Hepatocyte (in vitro differentiated cells): ENCODE measurements at regions not wholly inside any gene's neighbourhood (a gene's known extent, or its start where the extent isn't known, plus 50 kb on each side); places are given as distances from the start of the nearest gene placed in this dataset.

ENCODE experiments used
- DNase-seq: peaks from one replicate; pipeline ENCODE4 v3.0.0-alpha.2; 2016; ENCODE audit warnings: low spot score
- H2AFZ ChIP-seq: fragments of 200-600 bp; sonication (generic); 2 replicates; pipeline ENCODE4 v1.6.0; 2016; ENCODE audit warnings: antibody characterized with exemption, mild to moderate bottlenecking
- H3K27ac ChIP-seq: fragments of 200-600 bp; sonication (generic); 2 replicates; pipeline ENCODE4 v1.5.1; 2016; ENCODE audit warnings: mild to moderate bottlenecking
- H3K27me3 ChIP-seq: fragments of 200-600 bp; sonication (generic); 2 replicates; pipeline ENCODE4 v1.6.1; 2016
- H3K36me3 ChIP-seq: fragments of 200-600 bp; sonication (generic); replicated peaks from 2 replicates; pipeline ENCODE4 v1.5.1; 2016; ENCODE audit warnings: low read depth; ENCODE audit not compliant: insufficient read depth
- H3K4me1 ChIP-seq: fragments of 200-600 bp; sonication (generic); 2 replicates; pipeline ENCODE4 v1.5.1; 2016; ENCODE audit warnings: mild to moderate bottlenecking, moderate library complexity; ENCODE audit not compliant: insufficient read depth
- H3K4me2 ChIP-seq: fragments of 200-600 bp; sonication (generic); 2 replicates; pipeline ENCODE4 v1.6.0; 2016
- H3K4me3 ChIP-seq: fragments of 200-600 bp; sonication (generic); 2 replicates; pipeline ENCODE4 v1.5.1; 2016; ENCODE audit warnings: mild to moderate bottlenecking
- H3K79me2 ChIP-seq: fragments of 200-600 bp; sonication (generic); 2 replicates; pipeline ENCODE4 v1.6.0; 2017; ENCODE audit warnings: mild to moderate bottlenecking
- H3K9me2 ChIP-seq: fragments of 200-600 bp; sonication (generic); replicated peaks from 2 replicates; pipeline ENCODE4 v1.6.0; 2017; ENCODE audit warnings: mild to moderate bottlenecking; ENCODE audit not compliant: insufficient read depth
- H3K9me3 ChIP-seq: fragments of 200-600 bp; sonication (generic); 2 replicates; pipeline ENCODE4 v1.5.1; 2016; ENCODE audit warnings: low read depth, mild to moderate bottlenecking
- H4K20me1 ChIP-seq: fragments of 200-600 bp; sonication (generic); 2 replicates; pipeline ENCODE4 v1.6.0; 2016; ENCODE audit warnings: mild to moderate bottlenecking; ENCODE audit not compliant: insufficient read depth, poor library complexity, severe bottlenecking
- EZH2 ChIP-seq: fragments of 200-600 bp; sonication (generic); IDR thresholded peaks from 2 replicates; pipeline ENCODE4 v1.6.1; 2016; ENCODE audit warnings: antibody characterized with exemption, mild to moderate bottlenecking, borderline replicate concordance
- EZH2phosphoT487 ChIP-seq: fragments of 200-600 bp; sonication (generic); IDR thresholded peaks from one replicate; pipeline ENCODE4 v1.6.1; 2018; ENCODE audit warnings: antibody characterized with exemption, mild to moderate bottlenecking, low read depth, moderate library complexity; ENCODE audit not compliant: unreplicated experiment, severe bottlenecking
- WGBS: methylation state at CpG from one replicate; pipeline ENCODE4 v1.1.6; 2016; ENCODE audit warnings: low lambda C conversion rate; ENCODE audit errors: missing lambda C conversion rate; 5-methylcytosine and 5-hydroxymethylcytosine counted together
- TF ChIP-seq, protein P1 (sequence below): fragments of 200-600 bp; sonication (generic); IDR thresholded peaks from 2 replicates; pipeline ENCODE4 v1.5.1; 2016; ENCODE audit warnings: antibody characterized with exemption, mild to moderate bottlenecking; ENCODE audit not compliant: poor library complexity

DNA sequence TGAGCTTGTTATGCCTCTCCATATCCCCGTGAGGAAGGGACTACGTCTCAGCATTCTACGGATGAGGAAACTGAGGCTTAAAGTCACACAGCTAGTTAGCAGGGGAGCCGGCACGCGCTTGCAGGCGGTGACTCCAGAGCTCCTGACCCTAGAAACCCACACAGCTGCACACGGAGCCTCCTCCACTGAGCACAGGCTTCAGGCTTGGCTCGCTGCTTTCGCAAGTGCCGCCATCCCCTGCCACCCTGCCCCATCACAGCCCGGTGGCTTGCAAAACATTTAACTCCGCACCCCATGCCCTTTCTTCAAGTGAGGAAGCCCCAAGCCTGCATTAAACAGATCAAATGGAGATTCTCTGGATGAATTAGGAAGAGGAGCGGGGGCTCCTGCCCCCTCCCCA is 138.3 kb downstream of the HSD17B3 start:
- no peak overlapping the region for H3K27ac ChIP-seq
- no peaks in the 10 kb centered on the region for H3K9me2 ChIP-seq
- 96% methylated on average over 13 of the region's 14 CpGs for WGBS
- H3K4me3 ChIP-seq = no peak overlapping the region
- no peak overlapping the region for H2AFZ ChIP-seq
- no peaks in the 10 kb centered on the region for H4K20me1 ChIP-seq
- no peak overlapping the region for H3K4me2 ChIP-seq
- H3K9me3 ChIP-seq = no peaks in the 10 kb centered on the region
- no peaks in the 10 kb centered on the region for H3K79me2 ChIP-seq
- no peaks in the 10 kb centered on the region for H3K4me1 ChIP-seq
- DNase-seq = no peak
- no peaks in the 10 kb centered on the region for H3K27me3 ChIP-seq
- TF ChIP-seq, protein P1, sequence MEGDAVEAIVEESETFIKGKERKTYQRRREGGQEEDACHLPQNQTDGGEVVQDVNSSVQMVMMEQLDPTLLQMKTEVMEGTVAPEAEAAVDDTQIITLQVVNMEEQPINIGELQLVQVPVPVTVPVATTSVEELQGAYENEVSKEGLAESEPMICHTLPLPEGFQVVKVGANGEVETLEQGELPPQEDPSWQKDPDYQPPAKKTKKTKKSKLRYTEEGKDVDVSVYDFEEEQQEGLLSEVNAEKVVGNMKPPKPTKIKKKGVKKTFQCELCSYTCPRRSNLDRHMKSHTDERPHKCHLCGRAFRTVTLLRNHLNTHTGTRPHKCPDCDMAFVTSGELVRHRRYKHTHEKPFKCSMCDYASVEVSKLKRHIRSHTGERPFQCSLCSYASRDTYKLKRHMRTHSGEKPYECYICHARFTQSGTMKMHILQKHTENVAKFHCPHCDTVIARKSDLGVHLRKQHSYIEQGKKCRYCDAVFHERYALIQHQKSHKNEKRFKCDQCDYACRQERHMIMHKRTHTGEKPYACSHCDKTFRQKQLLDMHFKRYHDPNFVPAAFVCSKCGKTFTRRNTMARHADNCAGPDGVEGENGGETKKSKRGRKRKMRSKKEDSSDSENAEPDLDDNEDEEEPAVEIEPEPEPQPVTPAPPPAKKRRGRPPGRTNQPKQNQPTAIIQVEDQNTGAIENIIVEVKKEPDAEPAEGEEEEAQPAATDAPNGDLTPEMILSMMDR = no peak
- TF ChIP-seq EZH2phosphoT487 = no peak
- no peak for TF ChIP-seq EZH2
- H3K36me3 ChIP-seq = no peaks in the 10 kb centered on the region

DNA sequence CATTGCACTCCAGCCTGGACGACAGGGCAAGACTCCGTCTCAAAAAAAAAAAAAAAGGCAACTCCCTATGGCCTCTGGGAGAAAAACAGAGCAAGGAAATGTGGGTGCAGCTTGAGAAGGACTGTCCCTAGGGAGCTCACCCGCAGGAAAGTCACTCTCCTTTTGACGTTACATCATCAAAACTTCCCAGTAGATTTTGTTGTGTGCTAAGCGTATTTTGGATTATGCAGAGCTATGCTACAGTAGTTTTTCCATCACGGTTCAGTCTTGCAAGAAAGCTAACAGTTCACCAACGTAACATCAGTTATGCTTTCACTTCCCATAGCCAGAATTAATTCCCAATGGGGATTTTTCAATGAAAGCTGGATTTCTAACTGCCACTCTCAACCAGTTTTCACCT is 138.8 kb downstream of the HSD17B3 start:
- TF ChIP-seq, protein P1 = no peak
- TF ChIP-seq EZH2phosphoT487 = no peak
- Histone ChIP-seq H2AFZ (no peak overlapping the region), H3K79me2 (no peaks in the 10 kb centered on the region), H3K27me3 (no peaks in the 10 kb centered on the region), H3K27ac (no peak overlapping the region), H3K9me2 (no peaks in the 10 kb centered on the region), H3K4me2 (no peak overlapping the region), H3K9me3 (no peaks in the 10 kb centered on the region), H3K36me3 (no peaks in the 10 kb centered on the region), H4K20me1 (no peaks in the 10 kb centered on the region), H3K4me1 (no peaks in the 10 kb centered on the region), H3K4me3 (no peak overlapping the region)
- DNase-seq = no peak
- WGBS = 96% methylated on average over 7 of the region's 7 CpGs

DNA sequence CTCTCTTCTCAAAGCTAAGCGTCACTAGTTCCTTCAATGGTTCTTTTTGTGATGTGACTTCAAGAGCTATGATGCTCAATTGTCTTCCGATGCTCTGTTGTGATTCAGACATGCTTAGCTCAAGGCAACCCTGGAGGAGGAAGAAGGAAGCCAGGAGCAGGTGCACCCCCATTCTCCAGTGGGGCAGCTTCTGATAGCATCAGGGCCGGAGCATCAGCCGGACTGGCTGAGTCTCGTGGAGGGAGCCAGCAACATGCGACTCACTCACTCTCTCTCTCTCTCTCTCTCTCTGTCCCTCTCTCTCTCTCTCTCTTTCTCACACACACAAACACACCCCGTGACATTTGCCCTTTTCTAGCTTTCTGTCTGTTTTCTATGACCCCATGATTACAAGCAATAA is 140.2 kb downstream of the HSD17B3 start:
- no peaks in the 10 kb centered on the region for H3K27me3 ChIP-seq
- H3K4me3 ChIP-seq = no peak overlapping the region
- H3K36me3 ChIP-seq = no peaks in the 10 kb centered on the region
- no peaks in the 10 kb centered on the region for H3K9me2 ChIP-seq
- peaks cover 2% of the 10 kb centered on the region for H3K4me1 ChIP-seq
- H3K27ac ChIP-seq = no peak overlapping the region
- no peak overlapping the region for H2AFZ ChIP-seq
- TF ChIP-seq EZH2 = no peak
- TF ChIP-seq EZH2phosphoT487 = no peak
- TF ChIP-seq, protein P1 = no peak
- no peaks in the 10 kb centered on the region for H3K9me3 ChIP-seq
- no peak for DNase-seq
- H4K20me1 ChIP-seq = no peaks in the 10 kb centered on the region
- WGBS = 96% methylated on average over 7 of the region's 7 CpGs
- H3K79me2 ChIP-seq = no peaks in the 10 kb centered on the region
- H3K4me2 ChIP-seq = no peak overlapping the region

DNA sequence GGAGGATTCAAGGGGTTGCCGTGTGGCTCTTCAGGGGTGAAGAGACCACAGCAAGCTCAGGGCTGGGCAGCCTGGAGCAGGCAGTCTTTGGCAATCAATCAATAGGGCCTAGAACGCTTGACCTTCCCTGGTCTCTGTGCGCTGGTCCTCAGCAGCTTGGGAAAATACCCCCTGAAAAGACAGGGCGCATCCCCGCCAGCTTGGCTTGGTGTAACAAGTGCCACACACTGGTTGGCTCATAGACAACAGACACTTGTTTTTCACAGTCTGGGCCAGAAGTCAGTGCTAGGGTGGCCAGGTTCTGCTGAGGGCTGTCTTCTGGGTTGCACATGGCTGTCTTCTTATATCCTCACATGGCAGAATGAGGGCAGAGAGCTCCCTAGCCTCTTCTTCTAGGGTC is 141.1 kb downstream of the HSD17B3 start:
- H3K9me3 ChIP-seq = no peaks in the 10 kb centered on the region
- no peak for DNase-seq
- H3K4me2 ChIP-seq = no peak overlapping the region
- H3K9me2 ChIP-seq = no peaks in the 10 kb centered on the region
- H3K27me3 ChIP-seq = no peaks in the 10 kb centered on the region
- no peaks in the 10 kb centered on the region for H4K20me1 ChIP-seq
- H3K4me3 ChIP-seq = no peak overlapping the region
- TF ChIP-seq EZH2phosphoT487 = no peak
- no peak for TF ChIP-seq EZH2
- TF ChIP-seq, protein P1 = no peak
- H3K27ac ChIP-seq = no peak overlapping the region
- no peaks in the 10 kb centered on the region for H3K36me3 ChIP-seq
- peaks cover 12% of the 10 kb centered on the region for H3K4me1 ChIP-seq
- no peaks in the 10 kb centered on the region for H3K79me2 ChIP-seq
- no peak overlapping the region for H2AFZ ChIP-seq
- 97% methylated on average over 5 of the region's 5 CpGs for WGBS
